ENCODE measurements at regions not wholly inside any gene's neighbourhood (a gene's known extent, or its start where the extent isn't known, plus 50 kb on each side); places are given as distances from the start of the nearest gene placed in this dataset.

DNA sequence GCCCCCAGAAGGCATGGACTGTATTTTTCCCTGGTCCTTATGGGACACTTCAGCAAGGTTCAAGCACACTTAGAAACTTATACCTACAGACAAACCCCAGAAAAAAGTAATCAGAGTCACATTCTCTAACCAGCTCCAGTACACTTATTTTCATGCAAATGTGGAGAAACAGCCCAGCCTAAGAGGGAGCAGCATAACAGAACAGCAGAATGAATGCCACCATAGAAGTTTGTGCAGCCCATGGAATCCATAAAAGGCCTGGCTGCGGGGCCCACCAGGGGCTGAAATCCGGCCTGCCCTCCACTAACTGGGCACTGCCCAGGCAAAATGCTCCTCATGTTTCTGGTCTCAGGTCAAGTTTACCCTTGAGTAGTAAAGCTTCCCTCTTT, 60.4 kb upstream of the ATP1A1 start:
- POLR2A ChIA-PET, result no interaction called here
- TF ChIP-seq, protein P1, sequence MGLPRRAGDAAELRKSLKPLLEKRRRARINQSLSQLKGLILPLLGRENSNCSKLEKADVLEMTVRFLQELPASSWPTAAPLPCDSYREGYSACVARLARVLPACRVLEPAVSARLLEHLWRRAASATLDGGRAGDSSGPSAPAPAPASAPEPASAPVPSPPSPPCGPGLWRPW (IDR thresholded peaks at IDR 0.05), result no peak
- no peak for TF ChIP-seq FOSB (CRISPR knock-in tag; IDR thresholded peaks at IDR 0.05)
- no peak for TF ChIP-seq MYC (IDR thresholded peaks at IDR 0.05; ENCODE audit: borderline replicate concordance, low read length)
- no peak for TF ChIP-seq SMC3 (IDR thresholded peaks at IDR 0.05)
- no peak for TF ChIP-seq FOSL2 (IDR thresholded peaks at IDR 0.05)
- no peak for TF ChIP-seq FOSL2 (CRISPR knock-in tag; IDR thresholded peaks at IDR 0.05)
- TF ChIP-seq, protein P2, sequence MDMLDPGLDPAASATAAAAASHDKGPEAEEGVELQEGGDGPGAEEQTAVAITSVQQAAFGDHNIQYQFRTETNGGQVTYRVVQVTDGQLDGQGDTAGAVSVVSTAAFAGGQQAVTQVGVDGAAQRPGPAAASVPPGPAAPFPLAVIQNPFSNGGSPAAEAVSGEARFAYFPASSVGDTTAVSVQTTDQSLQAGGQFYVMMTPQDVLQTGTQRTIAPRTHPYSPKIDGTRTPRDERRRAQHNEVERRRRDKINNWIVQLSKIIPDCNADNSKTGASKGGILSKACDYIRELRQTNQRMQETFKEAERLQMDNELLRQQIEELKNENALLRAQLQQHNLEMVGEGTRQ (IDR thresholded peaks at IDR 0.05), result no peak
- TF ChIP-seq RAD21 (conservative IDR thresholded peaks at IDR 0.05 in 1 of 2, IDR thresholded peaks at IDR 0.05 in 1 of 2), result no peak
- TF ChIP-seq, protein P3, sequence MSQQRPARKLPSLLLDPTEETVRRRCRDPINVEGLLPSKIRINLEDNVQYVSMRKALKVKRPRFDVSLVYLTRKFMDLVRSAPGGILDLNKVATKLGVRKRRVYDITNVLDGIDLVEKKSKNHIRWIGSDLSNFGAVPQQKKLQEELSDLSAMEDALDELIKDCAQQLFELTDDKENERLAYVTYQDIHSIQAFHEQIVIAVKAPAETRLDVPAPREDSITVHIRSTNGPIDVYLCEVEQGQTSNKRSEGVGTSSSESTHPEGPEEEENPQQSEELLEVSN (IDR thresholded peaks at IDR 0.05; ENCODE audit: borderline replicate concordance, low read depth), result no peak
- no peak for TF ChIP-seq RNF2 (IDR thresholded peaks at IDR 0.05; ENCODE audit: borderline replicate concordance, low read depth)
- TF ChIP-seq NPAS2 (CRISPR knock-in tag; IDR thresholded peaks at IDR 0.05; ENCODE audit: borderline replicate concordance), result no peak
- TF ChIP-seq, protein P4, sequence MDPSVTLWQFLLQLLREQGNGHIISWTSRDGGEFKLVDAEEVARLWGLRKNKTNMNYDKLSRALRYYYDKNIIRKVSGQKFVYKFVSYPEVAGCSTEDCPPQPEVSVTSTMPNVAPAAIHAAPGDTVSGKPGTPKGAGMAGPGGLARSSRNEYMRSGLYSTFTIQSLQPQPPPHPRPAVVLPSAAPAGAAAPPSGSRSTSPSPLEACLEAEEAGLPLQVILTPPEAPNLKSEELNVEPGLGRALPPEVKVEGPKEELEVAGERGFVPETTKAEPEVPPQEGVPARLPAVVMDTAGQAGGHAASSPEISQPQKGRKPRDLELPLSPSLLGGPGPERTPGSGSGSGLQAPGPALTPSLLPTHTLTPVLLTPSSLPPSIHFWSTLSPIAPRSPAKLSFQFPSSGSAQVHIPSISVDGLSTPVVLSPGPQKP (IDR thresholded peaks at IDR 0.05; ENCODE audit: low read depth, low read length), result no peak
- 62% methylated on average over 2 of the region's 2 CpGs for WGBS (ENCODE audit: missing lambda C conversion rate)
- H3K9me3 ChIP-seq, result no peaks in the 10 kb centered on the region
- no peaks in the 10 kb centered on the region for H3K4me1 ChIP-seq
- CTCF ChIA-PET, result interaction anchor here (1.4 kb wide), 1 partner anchor 10 kb away, joined by 3 read pairs; no protein-coding TSS in a partner anchor
- ATAC-seq (no peak), FAIRE-seq (no peak), DNase-seq (ENCODE audit: low read depth in 1 of 2, low spot score in 1 of 2) (no peak)
- H3K27ac ChIP-seq, result no peak overlapping the region
- no peak overlapping the region for H3K4me2 ChIP-seq
- H3K4me3 ChIP-seq, result no peak overlapping the region

DNA sequence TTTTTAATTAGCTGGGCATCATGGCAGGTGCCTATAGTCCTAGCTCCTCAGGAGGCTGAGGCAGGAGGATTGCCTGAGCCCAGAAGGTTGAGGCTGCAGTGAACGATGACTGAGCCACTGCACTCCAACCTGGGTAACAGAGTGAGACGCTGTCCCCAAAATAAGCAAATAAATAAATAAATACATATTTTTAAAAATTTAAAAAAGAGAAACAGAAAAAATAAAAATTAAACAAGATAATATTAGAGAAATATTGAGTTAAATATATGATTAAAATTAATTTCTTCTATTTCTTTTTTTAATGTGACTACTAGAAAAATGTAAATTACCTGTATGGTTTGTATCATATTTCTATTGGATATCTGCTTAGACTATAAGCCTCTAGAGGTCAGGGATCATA, 59.3 kb upstream of the ATP1A1 start:
- Histone ChIP-seq H3K4me2 (no peak overlapping the region), H3K4me1 (no peaks in the 10 kb centered on the region), H3K9me3 (no peaks in the 10 kb centered on the region), H3K4me3 (no peak overlapping the region), H3K27ac (no peak overlapping the region)
- WGBS (ENCODE audit: missing lambda C conversion rate), result 27% methylated on average over 2 of the region's 2 CpGs
- ATAC-seq (no peak), DNase-seq (ENCODE audit: low read depth in 1 of 2, low spot score in 1 of 2) (no peak), FAIRE-seq (no peak)
- POLR2A ChIA-PET, result no interaction called here
- TF ChIP-seq, protein P2 (IDR thresholded peaks at IDR 0.05), result no peak
- no peak for TF ChIP-seq ESRRA (IDR thresholded peaks at IDR 0.05; ENCODE audit: borderline replicate concordance, low read length)
- no peak for TF ChIP-seq RARB (CRISPR knock-in tag; IDR thresholded peaks at IDR 0.05)
- CTCF ChIA-PET, result interaction anchor here (1.4 kb wide), 1 partner anchor 11 kb away, joined by 3 read pairs; no protein-coding TSS in a partner anchor

DNA sequence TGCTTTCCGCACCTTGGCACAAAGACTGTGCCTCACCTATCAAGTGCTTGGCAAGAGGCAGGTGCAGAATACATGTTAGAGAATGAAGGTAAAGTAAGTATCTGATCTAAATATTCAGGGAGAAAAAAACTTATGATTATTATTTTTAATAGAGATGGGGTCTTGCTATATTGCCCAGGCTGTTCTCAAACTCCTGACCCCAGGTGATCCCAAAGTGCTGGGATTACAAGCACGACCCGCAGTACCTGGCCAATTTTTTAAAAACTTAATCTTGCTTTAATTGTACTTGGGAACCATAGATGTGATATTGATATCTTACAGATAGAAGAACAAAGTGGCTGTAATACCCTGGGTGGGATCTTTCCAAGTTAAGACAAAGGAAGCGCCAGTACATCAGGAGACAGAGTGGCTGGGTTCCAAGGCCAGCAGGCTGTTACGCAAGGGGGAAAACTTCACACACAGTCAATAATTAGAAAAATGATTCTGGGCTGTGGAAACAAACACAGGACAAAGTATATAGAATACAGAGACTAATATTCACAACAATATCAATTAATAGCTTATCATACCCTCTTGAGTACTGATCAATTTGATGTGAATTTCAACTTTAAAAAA, 58.6 kb upstream of the ATP1A1 start:
- no peak overlapping the region for H3K4me2 ChIP-seq
- FAIRE-seq (no peak), DNase-seq (ENCODE audit: low read depth in 1 of 2, low spot score in 1 of 2) (no peak), ATAC-seq (no peak)
- CTCF ChIA-PET, result no interaction called here
- no peak overlapping the region for H3K27ac ChIP-seq
- POLR2A ChIA-PET, result no interaction called here
- H3K9me3 ChIP-seq, result no peaks in the 10 kb centered on the region
- H3K4me1 ChIP-seq, result no peaks in the 10 kb centered on the region
- 85% methylated on average over 5 of the region's 5 CpGs for WGBS (ENCODE audit: missing lambda C conversion rate)
- no peak overlapping the region for H3K4me3 ChIP-seq
- no peak for TF ChIP-seq POLR2AphosphoS2 (conservative IDR thresholded peaks at IDR 0.05; ENCODE audit: low read length)
- TF ChIP-seq, protein P4 (IDR thresholded peaks at IDR 0.05; ENCODE audit: low read depth, low read length), result no peak
- no peak for TF ChIP-seq CBX8 (IDR thresholded peaks at IDR 0.05)
- TF ChIP-seq ZSCAN20 (CRISPR knock-in tag; IDR thresholded peaks at IDR 0.05), result no peak
- TF ChIP-seq ESRRA (IDR thresholded peaks at IDR 0.05; ENCODE audit: borderline replicate concordance, low read length), result no peak
- no peak for TF ChIP-seq FOSB (CRISPR knock-in tag; IDR thresholded peaks at IDR 0.05)
- no peak for TF ChIP-seq EHMT2 (IDR thresholded peaks at IDR 0.05; ENCODE audit: low read depth)
- no peak for TF ChIP-seq ZC3H11A (IDR thresholded peaks at IDR 0.05)
- no peak for TF ChIP-seq CEBPB (IDR thresholded peaks at IDR 0.05)
- TF ChIP-seq, protein P5, sequence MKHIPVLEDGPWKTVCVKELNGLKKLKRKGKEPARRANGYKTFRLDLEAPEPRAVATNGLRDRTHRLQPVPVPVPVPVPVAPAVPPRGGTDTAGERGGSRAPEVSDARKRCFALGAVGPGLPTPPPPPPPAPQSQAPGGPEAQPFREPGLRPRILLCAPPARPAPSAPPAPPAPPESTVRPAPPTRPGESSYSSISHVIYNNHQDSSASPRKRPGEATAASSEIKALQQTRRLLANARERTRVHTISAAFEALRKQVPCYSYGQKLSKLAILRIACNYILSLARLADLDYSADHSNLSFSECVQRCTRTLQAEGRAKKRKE (CRISPR knock-in tag; IDR thresholded peaks at IDR 0.05; ENCODE audit: low read depth), result no peak
- TF ChIP-seq NR3C1 (IDR thresholded peaks at IDR 0.05), result no peak
- TF ChIP-seq EP300 (IDR thresholded peaks at IDR 0.05), result no peak
- no peak for TF ChIP-seq KDM1A (IDR thresholded peaks at IDR 0.05; ENCODE audit: low read depth)
